Body of pancreas (tissue), 4 donors: ENCODE measurements at regions not wholly inside any gene's neighbourhood (a gene's known extent, or its start where the extent isn't known, plus 50 kb on each side); places are given as distances from the start of the nearest gene placed in this dataset.

ENCODE experiments used
- POLR2A ChIP-seq, 3 donors: fragments of 450-650 bp; IDR thresholded peaks; one replicate each; pipeline ENCODE4 v1.6.1; 2016; ENCODE audit warnings: antibody characterized with exemption in 3 of 3, mild to moderate bottlenecking in 2 of 3
- TF ChIP-seq, protein P1 (sequence below), 7 experiments: fragments of 450-650 bp in 4 of 7; fragments of 200-600 bp in 3 of 7; sonication (generic) in 3 of 7; IDR thresholded peaks; one replicate each; pipeline ENCODE4 v1.5.1; 2016 to 2019; ENCODE audit warnings: antibody characterized with exemption in 7 of 7

- no peak for TF ChIP-seq POLR2A (IDR thresholded peaks at IDR 0.05)
- TF ChIP-seq, protein P1, sequence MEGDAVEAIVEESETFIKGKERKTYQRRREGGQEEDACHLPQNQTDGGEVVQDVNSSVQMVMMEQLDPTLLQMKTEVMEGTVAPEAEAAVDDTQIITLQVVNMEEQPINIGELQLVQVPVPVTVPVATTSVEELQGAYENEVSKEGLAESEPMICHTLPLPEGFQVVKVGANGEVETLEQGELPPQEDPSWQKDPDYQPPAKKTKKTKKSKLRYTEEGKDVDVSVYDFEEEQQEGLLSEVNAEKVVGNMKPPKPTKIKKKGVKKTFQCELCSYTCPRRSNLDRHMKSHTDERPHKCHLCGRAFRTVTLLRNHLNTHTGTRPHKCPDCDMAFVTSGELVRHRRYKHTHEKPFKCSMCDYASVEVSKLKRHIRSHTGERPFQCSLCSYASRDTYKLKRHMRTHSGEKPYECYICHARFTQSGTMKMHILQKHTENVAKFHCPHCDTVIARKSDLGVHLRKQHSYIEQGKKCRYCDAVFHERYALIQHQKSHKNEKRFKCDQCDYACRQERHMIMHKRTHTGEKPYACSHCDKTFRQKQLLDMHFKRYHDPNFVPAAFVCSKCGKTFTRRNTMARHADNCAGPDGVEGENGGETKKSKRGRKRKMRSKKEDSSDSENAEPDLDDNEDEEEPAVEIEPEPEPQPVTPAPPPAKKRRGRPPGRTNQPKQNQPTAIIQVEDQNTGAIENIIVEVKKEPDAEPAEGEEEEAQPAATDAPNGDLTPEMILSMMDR (IDR thresholded peaks at IDR 0.05) = no peak
These were observed 308.4 kb upstream of the STXBP6 start for GRCh38 chr14:25358330-25358729.
